B cell (primary cell): ENCODE measurements at regions not wholly inside any gene's neighbourhood (a gene's known extent, or its start where the extent isn't known, plus 50 kb on each side); places are given as distances from the start of the nearest gene placed in this dataset.

Experiments used
- ATAC-seq: fragments of 200-7000 bp; cut with Tn5 transposase; one replicate; pipeline ENCODE4 v1.10.0; 2021; ENCODE audit warnings: low read depth, mild to moderate bottlenecking, moderate number of reproducible peaks, moderate library complexity
- CTCF ChIA-PET: fragments of 350-600 bp; sonication (Branson Sonifier 250); formaldehyde crosslinking; loops from one replicate; lab custom pipeline; 2021; ENCODE audit warnings: antibody characterized with exemption, inconsistent platforms; lab: Charles Lee
- POLR2A ChIA-PET: fragments of 350-600 bp; sonication (Branson Sonifier 250); formaldehyde crosslinking; loops from one replicate; lab custom pipeline; 2021; ENCODE audit warnings: antibody characterized with exemption; lab: Charles Lee
- DNase-seq: peaks from one replicate; pipeline ENCODE4 v3.0.0; 2013
- H2AFZ ChIP-seq: 2 replicates; pipeline ENCODE4 v1.6.1; 2012; ENCODE audit warnings: mild to moderate bottlenecking, low read depth, low read length; ENCODE audit not compliant: insufficient read depth, poor library complexity, severe bottlenecking
- H3K27ac ChIP-seq, 2 donors: 1 replicate in 1 of 2; 2 replicates in 1 of 2; pipeline ENCODE4 v1.5.1; 2012 to 2013; ENCODE audit warnings: low read length in 2 of 2, mild to moderate bottlenecking in 2 of 2, moderate library complexity in 1 of 2
- H3K27me3 ChIP-seq, 4 experiments: fragments of 200-600 bp in 1 of 4; sonication (generic) in 1 of 4; replicated peaks in 1 of 4; 1 replicate in 2 of 4; 2 replicates in 2 of 4; pipeline versions ENCODE4 v1.6.1 to v1.7.0; 2013 to 2016; ENCODE audit warnings: low read length in 3 of 4, mild to moderate bottlenecking in 2 of 4, mixed read lengths in 1 of 4, moderate library complexity in 1 of 4; ENCODE audit not compliant: insufficient read depth in 4 of 4, control insufficient read depth in 3 of 4; ENCODE audit errors: control extremely low read depth in 1 of 4
- H3K36me3 ChIP-seq, 2 experiments: replicated peaks in 1 of 2; 1 replicate in 1 of 2; 2 replicates in 1 of 2; pipeline versions ENCODE4 v1.6.1 to v1.7.1; 2013; ENCODE audit warnings: low read length in 1 of 2; ENCODE audit not compliant: insufficient read depth in 2 of 2, control insufficient read depth in 1 of 2; ENCODE audit errors: control extremely low read depth in 1 of 2, extremely low read depth in 1 of 2
- H3K4me1 ChIP-seq, 2 donors: fragments of 200-600 bp in 1 of 2; sonication (generic) in 1 of 2; 1 replicate in 1 of 2; 2 replicates in 1 of 2; pipeline versions ENCODE4 v1.5.1 to v1.6.1; 2013 to 2017; ENCODE audit warnings: low read length in 2 of 2; ENCODE audit not compliant: control insufficient read depth in 2 of 2, insufficient read depth in 2 of 2
- H3K4me2 ChIP-seq: replicated peaks from 2 replicates; pipeline ENCODE3; 2012; ENCODE audit warnings: mild to moderate bottlenecking, low read depth, low read length; ENCODE audit not compliant: poor library complexity, severe bottlenecking
- H3K4me3 ChIP-seq, 5 experiments: fragments of 200-600 bp in 1 of 5; sonication (generic) in 1 of 5; 1 replicate in 3 of 5; 2 replicates in 2 of 5; pipeline versions ENCODE4 v1.5.1 to v1.7.0; 2011 to 2016; ENCODE audit warnings: low read length in 4 of 5, mild to moderate bottlenecking in 4 of 5, low read depth in 2 of 5, control low read depth in 1 of 5, moderate library complexity in 1 of 5; ENCODE audit not compliant: insufficient read depth in 1 of 5; ENCODE audit errors: control extremely low read depth in 1 of 5, extremely low read depth in 1 of 5
- H3K79me2 ChIP-seq: fragments of 200-600 bp; sonication (generic); one replicate; pipeline ENCODE4 v1.6.0; 2016; ENCODE audit warnings: low read length; ENCODE audit not compliant: control insufficient read depth, insufficient read depth
- H3K9ac ChIP-seq: fragments of 200-600 bp; sonication (generic); 2 replicates; pipeline ENCODE4 v1.6.1; 2017; ENCODE audit warnings: mild to moderate bottlenecking, low read length, moderate library complexity
- H3K9me3 ChIP-seq, 3 donors: one replicate each; pipeline versions ENCODE4 v1.6.1 to v1.7.1; 2013; ENCODE audit warnings: low read length in 2 of 3; ENCODE audit not compliant: control insufficient read depth in 2 of 3, insufficient read depth in 1 of 3; ENCODE audit errors: control extremely low read depth in 1 of 3
- H4K20me1 ChIP-seq: 2 replicates; pipeline ENCODE4 v1.6.0; 2012; ENCODE audit warnings: mild to moderate bottlenecking, low read length; ENCODE audit not compliant: insufficient read depth, control insufficient read depth, poor library complexity, severe bottlenecking
- H3K27ac Mint-ChIP-seq: one replicate; pipeline ENCODE4 v1.8.0; 2021; ENCODE audit warnings: mixed read lengths
- H3K27me3 Mint-ChIP-seq: one replicate; pipeline ENCODE4 v1.8.0; 2021; ENCODE audit warnings: mixed read lengths
- H3K4me1 Mint-ChIP-seq: one replicate; pipeline ENCODE4 v1.8.0; 2021; ENCODE audit warnings: mixed read lengths
- H3K4me3 Mint-ChIP-seq: one replicate; pipeline ENCODE4 v1.8.0; 2021; ENCODE audit warnings: mixed read lengths
- H3K9me3 Mint-ChIP-seq: one replicate; pipeline ENCODE4 v1.8.0; 2022; ENCODE audit warnings: mixed read lengths; ENCODE audit not compliant: insufficient read depth
- EZH2 ChIP-seq: IDR thresholded peaks from 2 replicates; pipeline ENCODE4 v1.6.1; 2012; ENCODE audit warnings: borderline replicate concordance, low read depth, mild to moderate bottlenecking, moderate library complexity, low read length; ENCODE audit not compliant: insufficient read depth, poor library complexity, severe bottlenecking
- WGBS: methylation state at CpG from one replicate; pipeline ENCODE4 v1.1.5; 2013; ENCODE audit warnings: missing lambda C conversion rate; ENCODE audit not compliant: insufficient coverage; 5-methylcytosine and 5-hydroxymethylcytosine counted together
- intact Hi-C: fragments of 100-400 bp; cut with micrococcal nuclease; formaldehyde crosslinking; loops from one replicate; pipeline ENCODE4 v1.10.0; 2022
- TF ChIP-seq, protein P1 (sequence below): fragments of 200-600 bp; IDR thresholded peaks from one replicate; pipeline ENCODE4 v1.8.0; 2022; ENCODE audit warnings: antibody characterized with exemption, mild to moderate bottlenecking

DNA sequence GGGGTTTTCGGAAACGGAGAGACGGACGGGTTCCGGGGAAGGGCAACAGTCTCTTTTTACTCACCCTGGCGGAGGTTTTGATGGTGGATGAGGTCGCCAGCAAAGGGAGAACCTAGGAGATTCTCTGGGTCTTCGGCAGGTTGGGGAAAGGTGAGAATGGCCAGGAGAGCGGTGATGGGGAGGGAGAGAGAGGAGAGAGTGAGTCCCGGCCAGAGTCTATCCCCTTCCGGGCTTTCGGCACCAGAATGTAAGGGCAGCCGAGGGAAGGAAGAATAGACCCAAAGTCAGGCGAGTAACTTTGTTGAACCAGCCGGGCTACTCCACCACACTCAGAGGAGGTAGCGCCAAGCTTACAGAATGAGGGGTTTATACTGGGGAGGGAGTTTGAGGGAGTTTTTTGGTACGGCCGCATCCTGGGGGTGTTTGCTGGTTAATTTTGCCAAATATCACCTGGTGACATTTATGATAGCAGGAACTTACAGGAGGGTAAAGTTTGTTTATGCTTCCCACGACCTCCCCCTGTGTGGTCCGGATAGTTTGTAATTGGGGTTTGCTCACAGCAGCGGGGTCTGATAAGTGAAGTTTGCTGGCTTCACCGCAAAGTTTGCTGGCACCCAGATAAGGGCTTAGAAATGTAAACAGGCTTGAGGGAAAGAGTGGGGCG lies 141.1 kb upstream of the ETV3 start:
- ChIA-PET CTCF (no interaction called here), POLR2A (no interaction called here)

DNA sequence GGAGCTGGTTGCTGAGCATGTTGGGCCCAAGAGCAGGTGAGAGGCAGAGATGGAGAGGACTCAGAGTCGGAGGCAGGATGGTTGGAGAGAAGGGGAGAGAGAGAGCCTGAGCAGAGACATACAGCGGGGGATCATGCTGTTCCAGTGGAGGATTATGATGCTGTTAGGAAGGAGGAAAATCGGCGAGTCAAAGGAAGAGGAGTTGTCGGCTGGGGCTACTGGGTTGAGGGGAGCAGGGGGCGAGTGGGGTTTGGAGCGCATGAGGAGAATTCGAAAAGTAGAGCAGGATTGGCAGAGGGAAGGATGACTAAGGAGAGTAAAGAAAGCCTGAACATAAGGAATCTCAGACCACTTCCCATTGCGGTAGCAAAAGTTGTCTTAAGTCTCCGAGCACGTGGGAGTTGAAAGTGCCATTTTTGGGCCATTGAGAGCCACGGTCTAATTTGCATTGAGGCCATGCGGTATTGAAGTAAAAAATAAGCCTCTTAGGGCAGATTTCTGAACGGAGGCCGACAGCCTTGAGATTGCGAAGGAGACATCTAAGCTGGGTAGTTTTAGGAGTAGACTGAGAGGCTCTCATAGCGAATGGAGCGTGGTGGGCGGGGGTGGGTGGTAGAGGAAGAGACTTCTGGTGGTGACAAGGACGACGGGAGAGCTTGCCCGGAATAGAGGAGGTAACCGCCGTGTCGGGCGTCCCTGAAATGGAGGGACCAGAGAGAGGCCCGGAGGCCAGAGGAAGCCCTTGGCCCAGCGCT lies 140.4 kb upstream of the ETV3 start:
- ChIA-PET POLR2A (no interaction called here), CTCF (interaction anchor here (0.6 kb wide), 1 partner anchor 1252 kb away, joined by 3 read pairs; no protein-coding TSS in a partner anchor)
- no peak for DNase-seq
- no peaks in the 10 kb centered on the region for H3K4me1 Mint-ChIP-seq
- H3K27me3 Mint-ChIP-seq: peaks cover 35% of the 10 kb centered on the region
- Histone ChIP-seq H3K27ac (no peak overlapping the region), H3K4me1 (peaks cover 8 to 14% of the 10 kb centered on the region in 2 donors), H3K79me2 (no peaks in the 10 kb centered on the region), H4K20me1 (no peaks in the 10 kb centered on the region), H3K27me3 (peaks cover 0 to 40% (median 26%) of the 10 kb centered on the region in 4 experiments), H3K4me3 (no peak overlapping the region), H3K9ac (no peak overlapping the region), H3K36me3 (no peaks in the 10 kb centered on the region), H3K9me3 (peaks cover 0 to 13% (median 0%) of the 10 kb centered on the region in 3 donors), H3K4me2 (peak overlapping the region; percentile 48), H2AFZ (peak overlapping the region; percentile 10)
- no peak overlapping the region for H3K27ac Mint-ChIP-seq
- H3K9me3 Mint-ChIP-seq: no peaks in the 10 kb centered on the region
- ATAC-seq: no peak
- WGBS: 55% methylated on average over 20 of the region's 28 CpGs
- H3K4me3 Mint-ChIP-seq: no peak overlapping the region
- intact Hi-C loops: no loop called here
- TF ChIP-seq, protein P1, sequence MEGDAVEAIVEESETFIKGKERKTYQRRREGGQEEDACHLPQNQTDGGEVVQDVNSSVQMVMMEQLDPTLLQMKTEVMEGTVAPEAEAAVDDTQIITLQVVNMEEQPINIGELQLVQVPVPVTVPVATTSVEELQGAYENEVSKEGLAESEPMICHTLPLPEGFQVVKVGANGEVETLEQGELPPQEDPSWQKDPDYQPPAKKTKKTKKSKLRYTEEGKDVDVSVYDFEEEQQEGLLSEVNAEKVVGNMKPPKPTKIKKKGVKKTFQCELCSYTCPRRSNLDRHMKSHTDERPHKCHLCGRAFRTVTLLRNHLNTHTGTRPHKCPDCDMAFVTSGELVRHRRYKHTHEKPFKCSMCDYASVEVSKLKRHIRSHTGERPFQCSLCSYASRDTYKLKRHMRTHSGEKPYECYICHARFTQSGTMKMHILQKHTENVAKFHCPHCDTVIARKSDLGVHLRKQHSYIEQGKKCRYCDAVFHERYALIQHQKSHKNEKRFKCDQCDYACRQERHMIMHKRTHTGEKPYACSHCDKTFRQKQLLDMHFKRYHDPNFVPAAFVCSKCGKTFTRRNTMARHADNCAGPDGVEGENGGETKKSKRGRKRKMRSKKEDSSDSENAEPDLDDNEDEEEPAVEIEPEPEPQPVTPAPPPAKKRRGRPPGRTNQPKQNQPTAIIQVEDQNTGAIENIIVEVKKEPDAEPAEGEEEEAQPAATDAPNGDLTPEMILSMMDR: no peak
- TF ChIP-seq EZH2: no peak

More for the DNA sequence above, 141.1 kb upstream of the ETV3 start:
- DNase-seq (no peak), ATAC-seq (no peak)
- no peak for TF ChIP-seq EZH2
- Histone ChIP-seq H3K9me3 (peaks cover 0 to 13% (median 0%) of the 10 kb centered on the region in 3 donors), H3K4me3 (no peak overlapping the region), H3K4me2 (peak overlapping the region; percentile 48), H3K27me3 (peaks cover 0 to 40% (median 26%) of the 10 kb centered on the region in 4 experiments), H4K20me1 (no peaks in the 10 kb centered on the region), H2AFZ (peak overlapping the region; percentile 10), H3K9ac (no peak overlapping the region), H3K4me1 (peaks cover 8 to 14% of the 10 kb centered on the region in 2 donors), H3K27ac (no peak overlapping the region), H3K79me2 (no peaks in the 10 kb centered on the region), H3K36me3 (no peaks in the 10 kb centered on the region)
- Mint-ChIP-seq H3K4me1 (no peaks in the 10 kb centered on the region), H3K9me3 (no peaks in the 10 kb centered on the region), H3K27me3 (peaks cover 41% of the 10 kb centered on the region), H3K4me3 (no peak overlapping the region), H3K27ac (no peak overlapping the region)
- WGBS: 44% methylated on average over 22 of the region's 23 CpGs
- intact Hi-C loops: no loop called here
